WTC11 (cell line): ENCODE measurements at regions not wholly inside any gene's neighbourhood (a gene's known extent, or its start where the extent isn't known, plus 50 kb on each side); places are given as distances from the start of the nearest gene placed in this dataset.

Experiments
- ATF3 ChIP-seq: sonication (generic); formaldehyde crosslinking; conservative IDR thresholded peaks from 2 replicates; pipeline ENCODE4 v1.8.1; 2022; ENCODE audit warnings: mild to moderate bottlenecking, missing genetic modification reagents
- CBFB ChIP-seq: sonication (generic); formaldehyde crosslinking; IDR thresholded peaks from 2 replicates; pipeline ENCODE4 v1.8.1; 2022; ENCODE audit warnings: mild to moderate bottlenecking, low read depth, missing genetic modification reagents
- E2F1 ChIP-seq: sonication (generic); formaldehyde crosslinking; IDR thresholded peaks from 2 replicates; pipeline ENCODE4 v1.8.0; 2022; ENCODE audit warnings: mild to moderate bottlenecking, missing genetic modification reagents
- JUN ChIP-seq: sonication (generic); formaldehyde crosslinking; IDR thresholded peaks from 2 replicates; pipeline ENCODE4 v1.8.0; 2023; ENCODE audit warnings: mild to moderate bottlenecking, missing genetic modification reagents
- NR1H2 ChIP-seq: sonication (generic); formaldehyde crosslinking; IDR thresholded peaks from 2 replicates; pipeline ENCODE4 v1.9.0; 2021; ENCODE audit warnings: mild to moderate bottlenecking, moderate library complexity, missing genetic modification reagents
- PREB ChIP-seq: sonication (generic); formaldehyde crosslinking; IDR thresholded peaks from 2 replicates; pipeline ENCODE4 v1.8.1; 2022; ENCODE audit warnings: mild to moderate bottlenecking, missing genetic modification reagents, moderate library complexity, borderline replicate concordance
- ZNF121 ChIP-seq: sonication (generic); formaldehyde crosslinking; IDR thresholded peaks from 2 replicates; pipeline ENCODE4 v1.8.0; 2023; ENCODE audit warnings: missing genetic modification reagents
- TF ChIP-seq, protein P1 (sequence below): fragments of 200-600 bp; IDR thresholded peaks from 2 replicates; pipeline ENCODE4 v1.8.0; 2022; ENCODE audit warnings: antibody characterized with exemption
- TF ChIP-seq, protein P2 (sequence below): sonication (generic); formaldehyde crosslinking; IDR thresholded peaks from 2 replicates; pipeline ENCODE4 v1.8.1; 2022; ENCODE audit warnings: low read depth, mild to moderate bottlenecking, moderate library complexity, missing genetic modification reagents, borderline replicate concordance
- TF ChIP-seq, protein P3 (sequence below): sonication (generic); formaldehyde crosslinking; IDR thresholded peaks from 2 replicates; pipeline ENCODE4 v1.8.1; 2022; ENCODE audit warnings: mild to moderate bottlenecking, moderate library complexity, missing genetic modification reagents
- TF ChIP-seq, protein P4 (sequence below): sonication (generic); formaldehyde crosslinking; IDR thresholded peaks from 2 replicates; pipeline ENCODE4 v1.8.1; 2023; ENCODE audit warnings: mild to moderate bottlenecking, missing genetic modification reagents, moderate library complexity

DNA sequence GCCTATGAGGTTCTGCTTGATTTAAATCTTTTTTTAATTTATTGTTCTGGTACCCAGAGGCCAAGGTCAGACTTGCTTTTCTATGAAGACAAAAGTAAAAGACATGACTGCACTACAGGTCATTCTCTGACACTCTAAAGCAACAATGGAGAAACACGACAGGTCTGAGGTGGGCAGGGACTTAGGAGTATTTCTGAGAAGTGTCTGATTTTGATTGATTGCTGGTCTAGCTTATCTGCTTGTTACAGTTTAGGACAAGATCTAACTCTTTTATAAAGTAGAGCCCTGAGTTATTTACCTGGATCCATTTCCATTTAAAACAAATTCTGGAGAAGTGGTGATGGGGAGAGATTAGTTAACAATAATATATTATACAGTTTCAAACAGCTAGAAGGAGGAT is 115.2 kb upstream of the STT3B start:
- no peak for TF ChIP-seq CBFB (CRISPR knock-in tag)
- TF ChIP-seq, protein P1, sequence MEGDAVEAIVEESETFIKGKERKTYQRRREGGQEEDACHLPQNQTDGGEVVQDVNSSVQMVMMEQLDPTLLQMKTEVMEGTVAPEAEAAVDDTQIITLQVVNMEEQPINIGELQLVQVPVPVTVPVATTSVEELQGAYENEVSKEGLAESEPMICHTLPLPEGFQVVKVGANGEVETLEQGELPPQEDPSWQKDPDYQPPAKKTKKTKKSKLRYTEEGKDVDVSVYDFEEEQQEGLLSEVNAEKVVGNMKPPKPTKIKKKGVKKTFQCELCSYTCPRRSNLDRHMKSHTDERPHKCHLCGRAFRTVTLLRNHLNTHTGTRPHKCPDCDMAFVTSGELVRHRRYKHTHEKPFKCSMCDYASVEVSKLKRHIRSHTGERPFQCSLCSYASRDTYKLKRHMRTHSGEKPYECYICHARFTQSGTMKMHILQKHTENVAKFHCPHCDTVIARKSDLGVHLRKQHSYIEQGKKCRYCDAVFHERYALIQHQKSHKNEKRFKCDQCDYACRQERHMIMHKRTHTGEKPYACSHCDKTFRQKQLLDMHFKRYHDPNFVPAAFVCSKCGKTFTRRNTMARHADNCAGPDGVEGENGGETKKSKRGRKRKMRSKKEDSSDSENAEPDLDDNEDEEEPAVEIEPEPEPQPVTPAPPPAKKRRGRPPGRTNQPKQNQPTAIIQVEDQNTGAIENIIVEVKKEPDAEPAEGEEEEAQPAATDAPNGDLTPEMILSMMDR: no peak
- TF ChIP-seq JUN (CRISPR knock-in tag): no peak
- TF ChIP-seq NR1H2 (CRISPR knock-in tag): no peak
- TF ChIP-seq E2F1 (CRISPR knock-in tag): no peak
- TF ChIP-seq, protein P2, sequence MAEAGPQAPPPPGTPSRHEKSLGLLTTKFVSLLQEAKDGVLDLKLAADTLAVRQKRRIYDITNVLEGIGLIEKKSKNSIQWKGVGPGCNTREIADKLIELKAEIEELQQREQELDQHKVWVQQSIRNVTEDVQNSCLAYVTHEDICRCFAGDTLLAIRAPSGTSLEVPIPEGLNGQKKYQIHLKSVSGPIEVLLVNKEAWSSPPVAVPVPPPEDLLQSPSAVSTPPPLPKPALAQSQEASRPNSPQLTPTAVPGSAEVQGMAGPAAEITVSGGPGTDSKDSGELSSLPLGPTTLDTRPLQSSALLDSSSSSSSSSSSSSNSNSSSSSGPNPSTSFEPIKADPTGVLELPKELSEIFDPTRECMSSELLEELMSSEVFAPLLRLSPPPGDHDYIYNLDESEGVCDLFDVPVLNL (CRISPR knock-in tag): no peak
- TF ChIP-seq ATF3 (CRISPR knock-in tag): no peak
- no peak for TF ChIP-seq ZNF121 (CRISPR knock-in tag)
- TF ChIP-seq, protein P3, sequence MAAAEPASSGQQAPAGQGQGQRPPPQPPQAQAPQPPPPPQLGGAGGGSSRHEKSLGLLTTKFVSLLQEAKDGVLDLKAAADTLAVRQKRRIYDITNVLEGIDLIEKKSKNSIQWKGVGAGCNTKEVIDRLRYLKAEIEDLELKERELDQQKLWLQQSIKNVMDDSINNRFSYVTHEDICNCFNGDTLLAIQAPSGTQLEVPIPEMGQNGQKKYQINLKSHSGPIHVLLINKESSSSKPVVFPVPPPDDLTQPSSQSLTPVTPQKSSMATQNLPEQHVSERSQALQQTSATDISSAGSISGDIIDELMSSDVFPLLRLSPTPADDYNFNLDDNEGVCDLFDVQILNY: no peak
- TF ChIP-seq, protein P4, sequence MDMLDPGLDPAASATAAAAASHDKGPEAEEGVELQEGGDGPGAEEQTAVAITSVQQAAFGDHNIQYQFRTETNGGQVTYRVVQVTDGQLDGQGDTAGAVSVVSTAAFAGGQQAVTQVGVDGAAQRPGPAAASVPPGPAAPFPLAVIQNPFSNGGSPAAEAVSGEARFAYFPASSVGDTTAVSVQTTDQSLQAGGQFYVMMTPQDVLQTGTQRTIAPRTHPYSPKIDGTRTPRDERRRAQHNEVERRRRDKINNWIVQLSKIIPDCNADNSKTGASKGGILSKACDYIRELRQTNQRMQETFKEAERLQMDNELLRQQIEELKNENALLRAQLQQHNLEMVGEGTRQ (CRISPR knock-in tag): no peak
- TF ChIP-seq PREB (CRISPR knock-in tag): no peak
